OCI-LY1 (cell line): ENCODE measurements at regions not wholly inside any gene's neighbourhood (a gene's known extent, or its start where the extent isn't known, plus 50 kb on each side); places are given as distances from the start of the nearest gene placed in this dataset.

Experiments used
- H2AFZ ChIP-seq: fragments of 200-600 bp; sonication (generic), shearing (Covaris generic); 2 replicates; pipeline ENCODE4 v1.6.0; 2014; ENCODE audit warnings: antibody characterized with exemption, mild to moderate bottlenecking, low read length
- H3F3A ChIP-seq: fragments of 200-600 bp; sonication (generic), shearing (Covaris generic); 2 replicates; pipeline ENCODE4 v1.6.0; 2014; ENCODE audit warnings: mild to moderate bottlenecking, antibody characterized with exemption, low read length, moderate library complexity; ENCODE audit not compliant: insufficient read depth
- H3K27ac ChIP-seq: fragments of 200-600 bp; sonication (generic); 2 replicates; pipeline ENCODE4 v1.5.1; 2014; ENCODE audit warnings: low read length, mixed run types, mild to moderate bottlenecking, low read depth; ENCODE audit not compliant: poor library complexity, severe bottlenecking
- H3K27me3 ChIP-seq: fragments of 200-600 bp; sonication (generic); 2 replicates; pipeline ENCODE4 v1.6.0; 2014; ENCODE audit warnings: antibody characterized with exemption, mild to moderate bottlenecking, low read length, moderate library complexity; ENCODE audit not compliant: insufficient read depth
- H3K36me3 ChIP-seq: fragments of 200-600 bp; sonication (generic); 2 replicates; pipeline ENCODE4 v1.6.1; 2014; ENCODE audit warnings: mild to moderate bottlenecking, antibody characterized with exemption, low read length, moderate library complexity, mixed read lengths; ENCODE audit not compliant: insufficient read depth
- H3K4me1 ChIP-seq: fragments of 200-600 bp; sonication (generic); 2 replicates; pipeline ENCODE4 v1.5.1; 2014; ENCODE audit warnings: mild to moderate bottlenecking, low read length, moderate library complexity; ENCODE audit not compliant: insufficient read depth, severe bottlenecking
- H3K4me2 ChIP-seq: fragments of 200-600 bp; sonication (generic), shearing (Covaris generic); 2 replicates; pipeline ENCODE4 v1.6.1; 2014; ENCODE audit warnings: low read length
- H3K4me3 ChIP-seq: fragments of 200-600 bp; sonication (generic); 2 replicates; pipeline ENCODE4 v1.5.1; 2014; ENCODE audit warnings: low read length, low read depth, mild to moderate bottlenecking, mixed read lengths; ENCODE audit not compliant: poor library complexity, severe bottlenecking
- H3K79me2 ChIP-seq: fragments of 200-600 bp; shearing (Covaris generic); 2 replicates; pipeline ENCODE4 v1.6.1; 2016; ENCODE audit warnings: mixed run types, low read length, mixed read lengths; ENCODE audit not compliant: insufficient read depth
- H3K9ac ChIP-seq: fragments of 200-600 bp; sonication (generic), shearing (Covaris generic); 2 replicates; pipeline ENCODE4 v1.6.1; 2014; ENCODE audit warnings: mild to moderate bottlenecking, low read length, mixed read lengths
- H3K9me2 ChIP-seq: fragments of 200-600 bp; sonication (generic), shearing (Covaris generic); 2 replicates; pipeline ENCODE4 v1.6.1; 2014; ENCODE audit warnings: low read depth, mild to moderate bottlenecking, low read length, mixed read lengths
- H3K9me3 ChIP-seq: fragments of 200-600 bp; shearing (Covaris generic); 2 replicates; pipeline ENCODE4 v1.6.1; 2014; ENCODE audit warnings: low read length, mixed read lengths
- H4K20me1 ChIP-seq: fragments of 200-600 bp; sonication (generic), shearing (Covaris generic); 2 replicates; pipeline ENCODE4 v1.6.0; 2016; ENCODE audit warnings: mild to moderate bottlenecking, low read length; ENCODE audit not compliant: insufficient read depth
- EZH2 ChIP-seq: fragments of 200-600 bp; sonication (generic), shearing (Covaris generic); IDR thresholded peaks from 2 replicates; pipeline ENCODE4 v1.8.0; 2017; ENCODE audit warnings: borderline replicate concordance, mixed run types, mild to moderate bottlenecking, antibody characterized with exemption, low read length, moderate library complexity, mixed read lengths
- TF ChIP-seq, protein P1 (sequence below): fragments of 200-600 bp; sonication (generic), shearing (Covaris generic); IDR thresholded peaks from 2 replicates; pipeline ENCODE4 v1.5.1; 2017; ENCODE audit warnings: mild to moderate bottlenecking, antibody characterized with exemption, low read length, moderate library complexity, mixed read lengths

DNA sequence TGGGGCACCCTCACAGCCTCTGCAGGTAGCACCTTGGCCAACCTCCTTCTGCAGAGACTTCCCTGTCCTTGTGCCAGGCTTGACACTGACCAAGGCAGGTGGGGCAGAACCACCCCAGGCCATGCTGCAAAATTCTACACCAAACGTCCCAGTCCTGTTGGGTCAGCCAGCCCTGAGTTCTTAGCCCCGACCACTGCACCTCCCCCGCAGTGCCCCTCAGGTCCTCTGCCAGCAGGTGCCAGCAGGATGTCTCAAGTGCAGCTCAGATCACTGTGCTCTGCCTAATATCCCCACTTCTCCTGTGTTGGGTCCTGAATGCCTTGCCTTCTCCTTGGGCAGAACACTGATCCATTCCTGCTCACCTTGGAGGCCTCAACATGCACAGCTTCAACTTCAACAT lies 999.7 kb downstream of the TBC1D22A start:
- Histone ChIP-seq H4K20me1 (no peaks in the 10 kb centered on the region), H3K9me2 (no peaks in the 10 kb centered on the region), H3K4me1 (peaks cover 5% of the 10 kb centered on the region), H3K27ac (no peak overlapping the region), H3K4me2 (no peak overlapping the region), H3K27me3 (peaks cover 6% of the 10 kb centered on the region; the same call in 1 of the 2 replicates), H3K9ac (no peak overlapping the region), H3K9me3 (no peaks in the 10 kb centered on the region), H3F3A (no peaks in the 10 kb centered on the region), H3K4me3 (no peak overlapping the region), H2AFZ (no peak overlapping the region), H3K79me2 (no peaks in the 10 kb centered on the region), H3K36me3 (no peaks in the 10 kb centered on the region; the same call in 1 of the 2 replicates)
- TF ChIP-seq, protein P1, sequence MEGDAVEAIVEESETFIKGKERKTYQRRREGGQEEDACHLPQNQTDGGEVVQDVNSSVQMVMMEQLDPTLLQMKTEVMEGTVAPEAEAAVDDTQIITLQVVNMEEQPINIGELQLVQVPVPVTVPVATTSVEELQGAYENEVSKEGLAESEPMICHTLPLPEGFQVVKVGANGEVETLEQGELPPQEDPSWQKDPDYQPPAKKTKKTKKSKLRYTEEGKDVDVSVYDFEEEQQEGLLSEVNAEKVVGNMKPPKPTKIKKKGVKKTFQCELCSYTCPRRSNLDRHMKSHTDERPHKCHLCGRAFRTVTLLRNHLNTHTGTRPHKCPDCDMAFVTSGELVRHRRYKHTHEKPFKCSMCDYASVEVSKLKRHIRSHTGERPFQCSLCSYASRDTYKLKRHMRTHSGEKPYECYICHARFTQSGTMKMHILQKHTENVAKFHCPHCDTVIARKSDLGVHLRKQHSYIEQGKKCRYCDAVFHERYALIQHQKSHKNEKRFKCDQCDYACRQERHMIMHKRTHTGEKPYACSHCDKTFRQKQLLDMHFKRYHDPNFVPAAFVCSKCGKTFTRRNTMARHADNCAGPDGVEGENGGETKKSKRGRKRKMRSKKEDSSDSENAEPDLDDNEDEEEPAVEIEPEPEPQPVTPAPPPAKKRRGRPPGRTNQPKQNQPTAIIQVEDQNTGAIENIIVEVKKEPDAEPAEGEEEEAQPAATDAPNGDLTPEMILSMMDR = no peak
- no peak for TF ChIP-seq EZH2

DNA sequence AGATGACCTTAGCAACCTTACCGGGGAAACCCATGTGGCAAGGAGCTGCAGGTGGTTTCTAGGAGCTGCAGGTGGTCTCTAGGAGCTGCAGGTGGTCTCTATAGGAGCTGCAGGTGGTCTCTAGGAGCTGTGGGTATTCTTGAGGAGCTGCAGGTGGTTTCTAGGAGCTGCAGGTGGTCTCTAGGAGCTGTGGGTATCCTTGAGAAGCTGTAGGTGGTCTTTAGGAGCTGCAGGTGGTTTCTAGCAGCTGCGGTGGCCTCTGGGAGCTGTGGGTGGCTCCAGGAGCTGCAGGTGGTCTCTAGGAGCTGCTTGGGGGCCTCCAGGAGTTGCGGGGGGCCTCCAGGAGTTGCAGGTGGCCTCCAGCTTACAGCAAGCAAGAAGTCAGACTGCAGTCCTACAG lies 997.5 kb downstream of the TBC1D22A start:
- H3K9me3 ChIP-seq = no peaks in the 10 kb centered on the region
- TF ChIP-seq EZH2 = no peak
- TF ChIP-seq, protein P1 = no peak

DNA sequence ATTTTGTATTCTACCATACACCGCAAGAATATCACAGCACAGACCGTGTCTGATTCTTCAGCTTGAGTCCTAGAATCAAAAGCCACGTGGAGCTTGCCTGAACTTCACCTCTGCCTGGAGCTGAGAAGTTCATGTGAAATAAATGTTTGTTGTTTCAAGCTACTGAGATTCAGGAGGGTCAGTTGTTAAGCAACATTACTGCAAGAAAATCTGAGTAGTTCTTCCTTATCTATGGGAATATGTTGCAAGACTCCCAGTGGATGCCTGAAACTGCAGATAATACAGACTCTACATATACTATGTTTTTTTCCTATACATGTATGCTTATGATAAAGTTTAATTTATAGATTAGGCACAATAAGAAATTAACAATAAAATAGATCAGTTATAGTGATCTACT lies 995.3 kb downstream of the TBC1D22A start:
- H3K9me2 ChIP-seq = no peaks in the 10 kb centered on the region
- H4K20me1 ChIP-seq = no peaks in the 10 kb centered on the region
- no peaks in the 10 kb centered on the region for H3K79me2 ChIP-seq
- H3K4me2 ChIP-seq = no peak overlapping the region
- no peak overlapping the region for H3K27ac ChIP-seq
- H3F3A ChIP-seq = no peaks in the 10 kb centered on the region
- no peaks in the 10 kb centered on the region for H3K9me3 ChIP-seq
- no peak for TF ChIP-seq EZH2
- TF ChIP-seq, protein P1 = no peak
- no peaks in the 10 kb centered on the region; the same call in 1 of the 2 replicates for H3K36me3 ChIP-seq
- no peak overlapping the region for H3K9ac ChIP-seq
- H2AFZ ChIP-seq = no peak overlapping the region
- H3K27me3 ChIP-seq = 0 out of 2 replicates have a peak, but pooled peaks cover 5% of the 10 kb centered on the region
- peaks cover 5% of the 10 kb centered on the region for H3K4me1 ChIP-seq
- no peak overlapping the region for H3K4me3 ChIP-seq

More for the DNA sequence above, 997.5 kb downstream of the TBC1D22A start:
- Histone ChIP-seq H3K9me2 (no peaks in the 10 kb centered on the region), H3K4me2 (no peak overlapping the region), H3K27me3 (peaks cover 7% of the 10 kb centered on the region; the same call in 1 of the 2 replicates), H3K4me3 (peak overlapping the region; percentile 34), H3K79me2 (no peaks in the 10 kb centered on the region), H3K9ac (no peak overlapping the region), H3K27ac (no peak overlapping the region), H3F3A (no peaks in the 10 kb centered on the region), H3K36me3 (no peaks in the 10 kb centered on the region; the same call in 1 of the 2 replicates), H3K4me1 (peaks cover 5% of the 10 kb centered on the region), H2AFZ (no peak overlapping the region), H4K20me1 (no peaks in the 10 kb centered on the region)
